SJCRH30 (cell line): ENCODE measurements at regions not wholly inside any gene's neighbourhood (a gene's known extent, or its start where the extent isn't known, plus 50 kb on each side); places are given as distances from the start of the nearest gene placed in this dataset.
"Not testable (repeated sequence)": the region's sequence is repeated elsewhere in the genome, so short reads cannot be mapped to it uniquely, and the experiment has no call there.

Experiments used
- DNase-seq, 2 experiments: peaks; one replicate each; pipeline ENCODE4 v3.0.0-alpha.2; 2015 to 2020
- H3K27ac ChIP-seq: fragments of 250-450 bp; sonication (Bioruptor Pico); 2 replicates; pipeline ENCODE4 v1.5.1; 2020; ENCODE audit warnings: mild to moderate bottlenecking, moderate library complexity
- H3K27me3 ChIP-seq: fragments of 250-450 bp; sonication (Bioruptor Pico); 2 replicates; pipeline ENCODE4 v1.5.1; 2020; ENCODE audit warnings: mild to moderate bottlenecking, moderate library complexity
- H3K36me3 ChIP-seq: fragments of 250-450 bp; sonication (Bioruptor Pico); 2 replicates; pipeline ENCODE4 v1.5.1; 2020; ENCODE audit warnings: mild to moderate bottlenecking, moderate library complexity
- H3K4me1 ChIP-seq: fragments of 250-450 bp; sonication (Bioruptor Pico); 2 replicates; pipeline ENCODE4 v1.5.1; 2020; ENCODE audit warnings: mild to moderate bottlenecking, moderate library complexity
- H3K4me3 ChIP-seq: fragments of 250-450 bp; sonication (Bioruptor Pico); 2 replicates; pipeline ENCODE4 v1.5.1; 2020; ENCODE audit warnings: mild to moderate bottlenecking, moderate library complexity
- H3K9me3 ChIP-seq: fragments of 250-450 bp; sonication (Bioruptor Pico); replicated peaks from 2 replicates; pipeline ENCODE4 v1.5.1; 2020; ENCODE audit warnings: mild to moderate bottlenecking, moderate library complexity

DNA sequence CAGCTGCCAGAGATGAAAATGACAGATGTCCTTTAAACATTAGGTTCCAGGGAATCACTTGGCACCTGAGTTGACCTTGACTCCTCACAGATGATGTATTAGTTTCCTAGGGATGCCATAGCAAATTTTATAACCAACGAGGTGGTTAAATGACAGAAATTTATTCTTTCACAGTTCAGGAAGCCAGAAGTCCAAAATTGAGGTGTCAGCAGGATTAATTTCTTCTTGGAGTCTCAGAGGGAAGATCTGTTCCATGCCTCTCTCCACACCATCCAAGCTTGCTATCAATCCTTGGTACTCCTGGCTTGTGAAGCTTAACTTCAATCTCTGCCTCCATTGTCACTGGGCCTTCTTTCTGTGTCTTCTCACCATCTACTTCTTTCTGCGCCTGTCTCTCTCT, 249.7 kb upstream of the BTG1 start:
- Histone ChIP-seq H3K4me1 (peaks cover 11% of the 10 kb centered on the region), H3K36me3 (no peaks in the 10 kb centered on the region), H3K27ac (no peak overlapping the region), H3K27me3 (no peaks in the 10 kb centered on the region), H3K4me3 (no peak overlapping the region), H3K9me3 (peaks cover 4% of the 10 kb centered on the region; the same call in 1 of the 2 replicates)
- DNase-seq: no peak

DNA sequence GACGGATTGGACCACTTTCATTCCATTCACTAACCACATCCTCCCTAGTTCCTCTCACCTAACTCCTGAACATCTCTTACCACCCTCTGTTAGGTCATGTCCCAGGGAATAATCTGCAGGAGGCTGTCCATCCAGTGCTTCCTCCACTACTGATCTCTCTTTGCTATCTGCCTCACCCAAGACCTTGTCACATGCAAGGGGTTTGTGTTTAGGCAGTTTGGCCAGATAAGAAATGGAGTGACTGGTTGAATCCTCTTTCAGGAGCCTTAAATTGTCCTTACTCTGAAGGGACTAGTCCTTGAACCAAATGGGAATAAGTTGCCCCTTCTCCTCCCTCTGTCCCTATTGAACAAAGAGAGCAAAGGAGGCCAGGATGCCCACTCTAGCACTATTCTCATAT, 249.2 kb upstream of the BTG1 start:
- no peak for DNase-seq
- Histone ChIP-seq H3K27me3 (no peaks in the 10 kb centered on the region), H3K36me3 (no peaks in the 10 kb centered on the region), H3K9me3 (peaks cover 4% of the 10 kb centered on the region; the same call in 1 of the 2 replicates), H3K27ac (no peak overlapping the region), H3K4me3 (no peak overlapping the region), H3K4me1 (peaks cover 11% of the 10 kb centered on the region)

DNA sequence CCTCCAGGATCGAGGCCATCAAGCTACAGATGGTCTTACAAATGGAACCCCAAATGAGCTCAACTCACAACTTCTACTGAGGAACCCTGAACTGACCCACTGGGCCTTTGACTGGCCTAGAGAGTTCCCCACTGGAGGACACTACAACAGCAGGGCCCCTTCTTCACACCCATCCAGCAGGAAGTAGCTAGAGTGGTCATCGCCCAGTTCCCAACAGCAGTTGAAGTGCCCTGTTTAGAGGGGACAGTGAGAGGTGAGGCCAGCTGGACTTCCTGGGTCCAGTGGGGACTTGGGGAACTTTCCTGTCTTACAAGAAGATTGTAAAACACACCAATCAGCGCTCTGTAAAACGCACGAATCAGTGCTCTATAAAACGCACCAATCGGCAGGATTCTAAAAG, 247.9 kb upstream of the BTG1 start:
- Histone ChIP-seq H3K4me3 (no peak overlapping the region), H3K36me3 (no peaks in the 10 kb centered on the region), H3K27me3 (no peaks in the 10 kb centered on the region), H3K27ac (no peak overlapping the region), H3K4me1 (peaks cover 11% of the 10 kb centered on the region), H3K9me3 (peaks cover 4% of the 10 kb centered on the region; the same call in 1 of the 2 replicates)
- no peak for DNase-seq

DNA sequence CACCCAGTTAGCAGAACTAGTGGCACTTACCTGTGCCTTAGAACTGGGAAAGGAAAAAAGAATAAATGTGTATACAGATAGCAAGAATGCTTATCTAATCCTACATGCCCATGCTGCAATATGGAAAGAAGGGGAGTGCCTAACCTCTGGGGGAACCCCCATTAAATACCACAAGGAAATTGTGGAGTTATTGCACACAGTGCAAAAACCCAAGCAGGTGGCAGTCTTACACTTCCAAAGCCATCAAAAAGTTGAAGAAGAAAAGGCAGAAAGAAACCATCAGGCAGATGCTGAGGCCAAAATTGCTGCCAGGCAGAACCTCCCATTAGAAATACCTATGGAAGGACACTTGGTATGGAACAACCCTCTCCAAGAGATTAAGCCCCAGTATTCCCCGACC, 246.1 kb upstream of the BTG1 start:
- not testable (repeated sequence) for H3K36me3 ChIP-seq, H3K4me1 ChIP-seq, H3K9me3 ChIP-seq, DNase-seq, H3K27ac ChIP-seq, H3K27me3 ChIP-seq, H3K4me3 ChIP-seq

DNA sequence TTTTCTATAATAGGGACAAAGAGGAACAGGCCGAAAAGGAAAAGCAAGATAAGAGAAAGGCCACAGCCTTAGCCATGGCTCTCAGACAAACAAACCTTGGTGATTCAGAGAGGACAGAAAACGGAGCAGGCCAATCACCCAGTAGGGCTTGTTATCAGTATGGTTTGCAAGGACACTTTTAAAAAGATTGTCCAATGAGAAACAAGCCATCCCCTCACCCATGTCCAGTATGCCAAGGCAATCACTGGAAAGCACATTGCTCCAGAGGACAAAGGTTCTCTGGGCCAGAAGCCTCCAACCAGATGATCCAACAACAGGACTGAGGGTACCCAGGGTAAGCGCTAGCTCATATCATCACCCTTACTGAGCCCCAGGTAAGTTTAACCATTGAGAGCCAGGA, 243.8 kb upstream of the BTG1 start:
- no peaks in the 10 kb centered on the region for H3K27me3 ChIP-seq
- no peak overlapping the region for H3K4me3 ChIP-seq
- no peaks in the 10 kb centered on the region for H3K36me3 ChIP-seq
- no peak overlapping the region for H3K27ac ChIP-seq
- H3K9me3 ChIP-seq: peaks cover 4% of the 10 kb centered on the region; the same call in 1 of the 2 replicates
- H3K4me1 ChIP-seq: no peaks in the 10 kb centered on the region
- DNase-seq: no peak

DNA sequence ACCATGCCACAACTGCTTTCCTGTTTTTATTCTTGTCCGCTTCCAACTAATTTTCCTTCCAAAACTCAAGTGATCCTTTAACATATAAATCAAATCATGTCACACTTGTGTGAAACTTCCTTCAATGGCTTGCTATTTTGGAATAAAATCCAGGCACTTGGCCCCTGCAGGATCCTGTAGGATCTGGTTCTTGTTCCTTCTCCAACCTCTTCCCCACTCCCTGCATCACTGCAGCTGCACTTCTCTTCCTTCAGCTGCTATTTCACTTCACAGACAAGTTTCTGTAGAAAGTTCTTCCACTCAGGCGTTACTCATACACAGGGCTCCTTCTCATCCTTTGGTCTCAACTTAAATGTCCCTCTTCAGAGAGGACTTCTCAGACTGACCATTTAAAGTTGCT, 239.7 kb upstream of the BTG1 start:
- Histone ChIP-seq H3K4me3 (no peak overlapping the region), H3K9me3 (no peaks in the 10 kb centered on the region), H3K4me1 (peaks cover 5% of the 10 kb centered on the region; the same call in 1 of the 2 replicates), H3K27me3 (no peaks in the 10 kb centered on the region), H3K36me3 (no peaks in the 10 kb centered on the region), H3K27ac (no peak overlapping the region)
- no peak for DNase-seq

DNA sequence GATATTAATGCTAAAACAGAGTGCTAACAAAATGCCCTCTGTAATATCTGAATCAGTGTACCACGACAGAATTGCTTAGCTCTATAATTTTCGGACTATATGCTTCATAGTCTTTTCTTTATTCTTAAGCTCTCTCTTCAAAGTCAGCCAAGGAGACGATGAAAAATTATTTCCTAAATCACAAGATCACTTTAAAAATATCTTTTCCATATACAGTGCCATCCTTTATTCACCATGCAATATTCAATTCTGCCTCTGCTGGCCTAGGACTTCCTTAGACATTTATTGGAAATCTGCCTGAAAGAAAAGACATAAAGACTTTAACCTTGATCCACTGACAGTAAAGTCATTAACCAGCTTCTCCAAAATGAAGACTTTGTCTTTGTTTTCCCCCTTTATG, 238.9 kb upstream of the BTG1 start:
- Histone ChIP-seq H3K9me3 (no peaks in the 10 kb centered on the region), H3K4me3 (no peak overlapping the region), H3K27ac (no peak overlapping the region), H3K36me3 (no peaks in the 10 kb centered on the region), H3K27me3 (no peaks in the 10 kb centered on the region), H3K4me1 (peaks cover 5% of the 10 kb centered on the region; the same call in 1 of the 2 replicates)
- DNase-seq: no peak

DNA sequence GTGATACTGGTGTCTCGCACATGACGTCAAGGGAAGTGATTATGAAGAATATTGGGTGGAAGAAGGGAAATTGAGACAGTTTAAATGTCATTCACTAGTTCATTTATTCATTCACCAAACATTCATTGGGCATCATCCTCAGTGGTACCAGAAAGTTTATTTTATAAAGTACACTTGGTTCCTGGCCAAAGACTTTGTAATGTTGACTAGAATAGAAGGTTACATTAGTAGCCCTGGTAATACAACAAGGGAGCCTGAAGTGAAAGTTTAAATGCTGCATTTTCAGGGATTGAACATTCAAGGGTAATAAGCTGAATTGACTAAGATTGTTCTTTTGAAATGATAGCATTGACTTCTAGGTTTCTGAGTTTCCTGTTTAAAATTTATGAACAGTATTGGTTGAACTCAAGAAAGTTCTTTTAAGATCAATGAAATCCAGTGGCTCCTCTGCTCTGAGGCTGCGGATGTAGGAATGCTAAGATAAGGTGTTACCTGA, 236.8 kb upstream of the BTG1 start:
- Histone ChIP-seq H3K27ac (no peak overlapping the region), H3K4me1 (peaks cover 5% of the 10 kb centered on the region; the same call in 1 of the 2 replicates), H3K36me3 (no peaks in the 10 kb centered on the region), H3K27me3 (no peaks in the 10 kb centered on the region), H3K9me3 (no peaks in the 10 kb centered on the region), H3K4me3 (no peak overlapping the region)
- no peak for DNase-seq

DNA sequence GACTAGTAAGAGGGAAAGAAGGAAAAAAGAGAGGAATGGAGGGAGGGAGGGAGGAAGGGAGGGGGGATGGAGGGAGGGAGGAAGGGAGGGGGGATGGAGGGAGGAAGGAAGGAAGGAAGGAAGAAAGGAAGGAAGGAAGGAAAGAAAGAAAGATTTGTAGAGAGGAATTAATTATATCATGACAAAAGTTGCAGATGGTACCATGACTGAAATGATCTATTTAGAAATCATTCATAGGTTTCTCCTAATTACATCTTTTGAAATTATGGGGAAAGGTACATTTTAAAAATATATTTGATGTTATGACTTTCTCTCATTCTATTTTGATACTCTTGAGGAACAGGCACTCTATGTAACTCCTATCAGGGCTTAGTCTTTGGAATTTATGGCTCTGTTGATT, 236.2 kb upstream of the BTG1 start:
- Histone ChIP-seq H3K9me3 (no peaks in the 10 kb centered on the region), H3K4me3 (no peak overlapping the region), H3K27ac (no peak overlapping the region), H3K4me1 (peaks cover 5% of the 10 kb centered on the region; the same call in 1 of the 2 replicates), H3K27me3 (no peaks in the 10 kb centered on the region), H3K36me3 (no peaks in the 10 kb centered on the region)
- DNase-seq: no peak

DNA sequence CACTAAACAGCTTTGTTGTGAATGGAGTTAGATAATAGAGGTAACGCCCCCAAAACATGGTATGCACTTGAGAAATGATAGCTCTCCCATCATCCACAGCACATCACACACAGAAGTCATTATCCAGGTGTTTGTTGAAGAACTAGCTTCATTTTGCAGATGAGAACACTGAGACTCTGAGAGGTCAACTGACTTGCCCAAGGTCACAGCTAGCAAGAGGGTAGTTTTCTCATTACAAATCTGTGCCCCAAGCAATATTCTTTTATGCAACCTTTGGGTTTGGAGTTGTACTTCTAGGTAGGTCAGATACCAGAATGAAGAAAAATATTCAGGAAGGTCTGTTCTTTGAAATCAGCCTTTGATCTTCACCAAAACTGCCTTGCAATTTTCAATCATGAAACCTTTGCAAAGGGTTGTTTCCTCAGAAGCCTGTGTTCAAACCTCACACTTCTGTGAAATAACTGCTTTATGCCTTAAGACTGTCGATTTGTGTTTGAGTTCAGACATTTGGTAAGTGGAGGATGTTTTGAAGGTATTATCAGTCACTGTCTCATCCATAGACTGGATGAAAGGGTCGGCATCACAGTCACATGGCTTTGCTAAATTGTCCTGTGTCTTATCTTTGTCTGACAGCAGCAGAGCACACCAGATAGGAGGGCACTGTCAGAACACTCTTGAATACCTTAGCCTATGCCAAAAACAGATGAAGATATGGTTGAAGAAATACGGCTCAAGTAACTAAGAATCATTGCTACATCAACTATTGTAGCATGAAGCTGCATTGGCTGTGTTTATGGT, 233.2 kb upstream of the BTG1 start:
- Histone ChIP-seq H3K27ac (no peak overlapping the region), H3K9me3 (no peaks in the 10 kb centered on the region), H3K36me3 (no peaks in the 10 kb centered on the region), H3K27me3 (no peaks in the 10 kb centered on the region), H3K4me3 (no peak overlapping the region), H3K4me1 (peaks cover 5% of the 10 kb centered on the region; the same call in 1 of the 2 replicates)
- DNase-seq: no peak

DNA sequence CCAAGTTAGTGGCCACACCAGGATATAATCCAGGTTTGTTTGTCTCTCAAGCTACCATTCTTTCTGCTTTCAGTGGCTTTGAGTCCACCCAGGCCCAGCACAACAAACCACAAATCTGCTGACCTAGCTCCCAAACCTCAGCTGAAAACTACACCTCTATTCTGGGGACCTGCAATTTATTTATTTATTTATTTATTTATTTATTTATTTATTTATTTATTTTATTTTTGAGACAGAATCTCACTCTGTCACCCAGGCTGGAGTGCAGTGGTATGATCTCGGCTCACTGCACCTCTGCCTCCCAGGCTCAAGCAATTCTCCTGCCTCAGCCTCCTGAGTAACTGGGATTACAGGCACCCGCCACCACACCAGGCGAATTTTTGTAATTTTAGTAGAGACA, 229.9 kb upstream of the BTG1 start:
- H3K27ac ChIP-seq, H3K4me1 ChIP-seq, H3K27me3 ChIP-seq, H3K4me3 ChIP-seq, H3K9me3 ChIP-seq, DNase-seq, H3K36me3 ChIP-seq: not testable (repeated sequence)

DNA sequence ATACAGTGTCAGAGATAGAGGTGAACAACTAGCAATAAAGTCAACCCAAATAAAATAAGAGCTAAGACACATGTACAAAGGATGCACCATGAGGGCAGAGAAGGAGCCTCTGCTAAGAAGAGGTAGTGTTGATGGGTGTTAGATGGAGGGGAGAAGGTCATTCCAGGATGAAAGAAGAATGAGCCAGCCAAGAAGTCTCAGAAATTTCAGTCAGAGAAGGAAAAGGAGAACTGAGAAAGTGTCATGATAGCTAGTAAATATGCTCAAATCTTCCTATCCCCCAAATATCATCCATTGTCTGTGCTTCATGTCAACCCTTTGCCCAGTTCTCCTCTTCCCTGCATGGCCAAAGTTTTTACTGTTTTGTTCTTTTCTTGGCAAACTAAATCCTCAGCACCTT, 225.2 kb upstream of the BTG1 start:
- H3K27me3 ChIP-seq: no peaks in the 10 kb centered on the region
- H3K4me3 ChIP-seq: no peak overlapping the region
- no peak for DNase-seq
- peak overlapping the region; percentile 24 for H3K27ac ChIP-seq
- H3K9me3 ChIP-seq: no peaks in the 10 kb centered on the region
- no peaks in the 10 kb centered on the region for H3K36me3 ChIP-seq
- peaks cover 20% of the 10 kb centered on the region for H3K4me1 ChIP-seq

DNA sequence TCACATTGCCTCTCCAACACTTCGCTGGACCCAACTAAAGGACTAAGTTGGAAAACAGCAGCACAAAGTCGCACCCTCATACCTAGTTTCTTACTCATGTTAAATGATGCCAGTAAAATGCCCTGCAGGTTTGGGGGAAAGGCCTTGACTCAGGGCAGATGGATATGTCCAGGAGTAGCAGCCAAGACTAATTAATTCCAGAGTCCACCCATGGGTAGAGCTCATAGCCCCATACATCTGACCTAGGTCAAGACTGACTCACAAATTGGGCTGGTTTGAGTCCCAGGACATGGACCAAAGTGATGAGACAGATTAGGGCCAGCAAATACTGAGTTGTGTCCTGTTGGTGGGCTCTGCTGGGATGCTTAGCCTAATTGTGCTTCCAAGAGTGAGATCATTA, 224.0 kb upstream of the BTG1 start:
- Histone ChIP-seq H3K27me3 (no peaks in the 10 kb centered on the region), H3K4me3 (no peak overlapping the region), H3K36me3 (no peaks in the 10 kb centered on the region), H3K27ac (no peak overlapping the region), H3K4me1 (peaks cover 26% of the 10 kb centered on the region), H3K9me3 (no peaks in the 10 kb centered on the region)
- no peak for DNase-seq

DNA sequence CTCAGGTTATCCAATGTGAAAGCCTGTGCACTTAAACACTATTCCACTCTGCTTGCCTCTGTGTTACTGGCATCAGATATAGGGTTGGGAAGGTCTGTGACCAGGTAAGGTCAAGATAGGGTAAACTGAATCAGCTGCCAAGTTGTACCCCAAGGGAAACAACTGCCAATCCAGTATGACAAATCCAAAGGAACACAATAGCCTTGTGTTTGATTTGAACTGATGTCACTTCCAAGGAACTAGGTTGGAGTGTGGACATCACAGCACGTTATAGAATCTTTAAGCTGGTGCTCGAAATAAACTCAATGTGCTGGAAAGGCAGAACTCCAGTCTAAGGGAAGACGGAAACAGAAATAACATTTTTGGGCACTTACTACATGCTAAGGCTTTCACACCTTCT, 223.4 kb upstream of the BTG1 start:
- H3K4me3 ChIP-seq: no peak overlapping the region
- no peak overlapping the region for H3K27ac ChIP-seq
- H3K9me3 ChIP-seq: no peaks in the 10 kb centered on the region
- peak; percentile 6 to 17 for DNase-seq
- peaks cover 29% of the 10 kb centered on the region for H3K4me1 ChIP-seq
- H3K27me3 ChIP-seq: no peaks in the 10 kb centered on the region
- H3K36me3 ChIP-seq: no peaks in the 10 kb centered on the region

DNA sequence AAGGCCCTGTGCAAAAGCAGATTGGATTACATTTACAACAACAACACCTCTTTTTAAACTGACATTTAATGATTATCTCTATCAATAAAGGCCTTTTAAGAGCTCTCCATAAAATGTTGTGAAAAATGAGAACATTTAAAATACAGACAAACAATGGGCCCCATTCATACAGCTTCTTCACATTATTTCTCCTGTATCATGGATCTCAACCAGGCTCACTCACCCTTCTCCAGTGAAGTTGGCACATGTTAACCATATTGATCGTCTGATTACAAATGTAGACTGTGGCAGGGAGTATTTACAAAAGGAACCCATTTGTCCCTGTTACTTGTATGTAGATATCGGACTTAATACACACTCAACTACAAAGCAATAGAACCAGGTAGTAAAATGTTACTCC, 220.2 kb upstream of the BTG1 start:
- H3K27ac ChIP-seq: no peak overlapping the region
- no peaks in the 10 kb centered on the region for H3K27me3 ChIP-seq
- peaks cover 39% of the 10 kb centered on the region for H3K4me1 ChIP-seq
- DNase-seq: no peak
- no peaks in the 10 kb centered on the region for H3K36me3 ChIP-seq
- no peaks in the 10 kb centered on the region for H3K9me3 ChIP-seq
- H3K4me3 ChIP-seq: no peak overlapping the region

DNA sequence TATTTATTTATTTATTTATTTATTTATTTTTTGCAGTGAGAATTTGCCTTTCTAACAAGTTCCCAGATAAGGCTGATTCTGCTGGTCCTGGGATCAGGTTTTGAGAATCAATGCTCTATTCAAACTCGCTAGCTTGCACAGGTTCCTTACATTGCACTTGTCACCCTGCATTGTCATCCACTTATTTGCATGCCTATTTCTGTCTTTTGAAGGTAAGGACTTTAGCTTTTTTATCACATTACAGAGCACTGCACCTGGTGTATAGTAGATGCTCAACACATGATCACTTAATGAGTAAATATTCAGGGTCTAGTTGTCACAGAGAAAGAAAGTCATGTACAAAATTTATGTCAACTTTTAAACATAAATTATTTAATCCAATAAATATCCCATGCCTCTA, 219.7 kb upstream of the BTG1 start:
- Histone ChIP-seq H3K4me1 (peaks cover 36% of the 10 kb centered on the region), H3K4me3 (no peak overlapping the region), H3K36me3 (no peaks in the 10 kb centered on the region), H3K9me3 (no peaks in the 10 kb centered on the region), H3K27ac (no peak overlapping the region), H3K27me3 (no peaks in the 10 kb centered on the region)
- no peak for DNase-seq
